ENCODE measurements at regions not wholly inside any gene's neighbourhood (a gene's known extent, or its start where the extent isn't known, plus 50 kb on each side); places are given as distances from the start of the nearest gene placed in this dataset.

DNA sequence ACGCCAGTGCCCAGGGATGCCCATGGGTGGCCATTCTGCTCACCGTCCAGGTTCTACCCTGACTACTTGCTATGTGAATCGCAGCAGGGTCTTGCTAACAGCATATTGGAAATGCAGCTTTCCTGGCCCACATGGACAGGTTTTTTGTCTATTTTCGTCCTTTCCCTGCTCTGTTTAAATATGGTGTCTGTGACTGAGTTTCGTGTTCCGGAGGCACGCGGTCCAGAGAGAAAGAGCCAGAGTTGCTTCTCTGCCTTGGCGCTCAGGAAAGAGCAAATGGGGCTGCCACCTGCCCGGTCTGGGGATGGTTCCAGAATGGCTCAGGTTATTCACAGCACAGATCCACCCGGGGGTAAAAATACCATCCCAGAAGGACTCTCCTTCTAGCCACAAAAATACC is 456.2 kb downstream of the BCL11A start:
- no peak overlapping the region for H3K9ac ChIP-seq (ENCODE audit: low read length)

DNA sequence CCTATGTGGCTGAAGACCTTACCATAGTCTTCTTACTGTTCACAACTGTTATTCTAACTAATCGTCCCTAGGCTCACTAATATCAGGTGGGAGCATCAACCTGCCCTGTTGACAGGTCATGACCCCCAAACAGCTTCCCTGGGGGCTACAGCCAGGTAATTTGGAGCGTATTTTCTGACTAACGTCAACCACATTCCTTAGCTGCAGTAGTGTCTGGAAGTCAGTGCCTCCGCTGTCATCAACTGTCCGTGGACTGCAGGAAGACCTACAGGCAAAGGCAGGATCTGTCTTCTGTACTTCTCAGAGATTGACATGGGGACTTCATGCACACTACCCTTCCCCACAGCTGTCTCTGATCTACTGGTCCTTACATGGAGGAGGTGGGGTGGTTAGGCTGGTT is 456.9 kb downstream of the BCL11A start:
- Histone ChIP-seq H3K9ac (ENCODE audit: low read length) (no peak overlapping the region), H2AFZ (ENCODE audit: low read depth, low read length, severe bottlenecking) (no peak overlapping the region), H3K4me2 (ENCODE audit: low read depth, low read length, poor library complexity, severe bottlenecking) (no peak overlapping the region), H3K9me2 (replicated peaks; ENCODE audit: insufficient read depth, low read length) (no peaks in the 10 kb centered on the region), H3K4me3 (ENCODE audit: insufficient read depth, low read length, poor library complexity, severe bottlenecking) (no peak overlapping the region), H3K27ac (ENCODE audit: low read depth, low read length) (no peak overlapping the region), H3K9me3 (ENCODE audit: insufficient read depth, low read length) (no peaks in the 10 kb centered on the region), H4K20me1 (ENCODE audit: low read depth, low read length) (no peaks in the 10 kb centered on the region), H3K27me3 (ENCODE audit: low read length) (no peaks in the 10 kb centered on the region), H3F3A (ENCODE audit: insufficient read depth) (no peaks in the 10 kb centered on the region), H3K79me2 (ENCODE audit: insufficient read depth, low read length) (no peaks in the 10 kb centered on the region), H3K36me3 (ENCODE audit: low read length) (no peaks in the 10 kb centered on the region)
- TF ChIP-seq EZH2phosphoT487 (conservative IDR thresholded peaks at IDR 0.05; ENCODE audit: low read length), result no peak
- TF ChIP-seq, protein P1, sequence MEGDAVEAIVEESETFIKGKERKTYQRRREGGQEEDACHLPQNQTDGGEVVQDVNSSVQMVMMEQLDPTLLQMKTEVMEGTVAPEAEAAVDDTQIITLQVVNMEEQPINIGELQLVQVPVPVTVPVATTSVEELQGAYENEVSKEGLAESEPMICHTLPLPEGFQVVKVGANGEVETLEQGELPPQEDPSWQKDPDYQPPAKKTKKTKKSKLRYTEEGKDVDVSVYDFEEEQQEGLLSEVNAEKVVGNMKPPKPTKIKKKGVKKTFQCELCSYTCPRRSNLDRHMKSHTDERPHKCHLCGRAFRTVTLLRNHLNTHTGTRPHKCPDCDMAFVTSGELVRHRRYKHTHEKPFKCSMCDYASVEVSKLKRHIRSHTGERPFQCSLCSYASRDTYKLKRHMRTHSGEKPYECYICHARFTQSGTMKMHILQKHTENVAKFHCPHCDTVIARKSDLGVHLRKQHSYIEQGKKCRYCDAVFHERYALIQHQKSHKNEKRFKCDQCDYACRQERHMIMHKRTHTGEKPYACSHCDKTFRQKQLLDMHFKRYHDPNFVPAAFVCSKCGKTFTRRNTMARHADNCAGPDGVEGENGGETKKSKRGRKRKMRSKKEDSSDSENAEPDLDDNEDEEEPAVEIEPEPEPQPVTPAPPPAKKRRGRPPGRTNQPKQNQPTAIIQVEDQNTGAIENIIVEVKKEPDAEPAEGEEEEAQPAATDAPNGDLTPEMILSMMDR (IDR thresholded peaks at IDR 0.05; ENCODE audit: insufficient read depth, low read length, poor library complexity, severe bottlenecking), result no peak

More for the DNA sequence above, 456.2 kb downstream of the BCL11A start:
- TF ChIP-seq EZH2phosphoT487 (conservative IDR thresholded peaks at IDR 0.05; ENCODE audit: low read length), result no peak
- TF ChIP-seq, protein P1 (IDR thresholded peaks at IDR 0.05; ENCODE audit: insufficient read depth, low read length, poor library complexity, severe bottlenecking), result no peak
- no peaks in the 10 kb centered on the region for H3K36me3 ChIP-seq (ENCODE audit: low read length)
- no peaks in the 10 kb centered on the region for H4K20me1 ChIP-seq (ENCODE audit: low read depth, low read length)
- no peak overlapping the region for H3K4me2 ChIP-seq (ENCODE audit: low read depth, low read length, poor library complexity, severe bottlenecking)
- H3F3A ChIP-seq (ENCODE audit: insufficient read depth), result no peaks in the 10 kb centered on the region
- H3K27ac ChIP-seq (ENCODE audit: low read depth, low read length), result no peak overlapping the region
- no peak overlapping the region for H2AFZ ChIP-seq (ENCODE audit: low read depth, low read length, severe bottlenecking)
- H3K4me3 ChIP-seq (ENCODE audit: insufficient read depth, low read length, poor library complexity, severe bottlenecking), result no peak overlapping the region
- no peaks in the 10 kb centered on the region for H3K9me3 ChIP-seq (ENCODE audit: insufficient read depth, low read length)
- H3K27me3 ChIP-seq (ENCODE audit: low read length), result no peaks in the 10 kb centered on the region
- H3K79me2 ChIP-seq (ENCODE audit: insufficient read depth, low read length), result no peaks in the 10 kb centered on the region
- no peaks in the 10 kb centered on the region for H3K9me2 ChIP-seq (replicated peaks; ENCODE audit: insufficient read depth, low read length)

DNA sequence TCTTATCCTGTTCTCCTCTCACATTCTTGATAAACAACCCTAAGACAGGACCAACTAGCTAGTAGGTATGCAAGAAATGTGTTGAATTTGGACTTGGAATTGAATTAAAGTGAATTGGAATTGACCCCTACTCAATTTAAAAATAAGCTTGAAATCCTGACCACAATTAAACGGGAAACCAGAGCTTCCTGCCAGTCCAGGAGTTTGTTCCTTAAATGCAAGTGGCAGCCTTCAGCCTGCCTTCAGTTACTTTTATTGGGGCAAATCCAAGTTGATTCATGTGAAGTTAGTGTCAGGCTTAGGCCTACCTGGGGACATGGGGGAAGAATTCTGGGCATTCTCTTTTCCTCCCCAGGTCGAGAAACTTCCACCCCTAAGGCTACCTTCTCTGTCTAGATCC is 457.6 kb downstream of the BCL11A start:
- Histone ChIP-seq H3K9me2 (replicated peaks; ENCODE audit: insufficient read depth, low read length) (no peaks in the 10 kb centered on the region), H3K4me3 (ENCODE audit: insufficient read depth, low read length, poor library complexity, severe bottlenecking) (no peak overlapping the region), H3K9ac (ENCODE audit: low read length) (no peak overlapping the region), H3K79me2 (ENCODE audit: insufficient read depth, low read length) (no peaks in the 10 kb centered on the region), H4K20me1 (ENCODE audit: low read depth, low read length) (no peaks in the 10 kb centered on the region), H3K4me2 (ENCODE audit: low read depth, low read length, poor library complexity, severe bottlenecking) (no peak overlapping the region), H3F3A (ENCODE audit: insufficient read depth) (no peaks in the 10 kb centered on the region), H3K9me3 (ENCODE audit: insufficient read depth, low read length) (no peaks in the 10 kb centered on the region), H3K36me3 (ENCODE audit: low read length) (no peaks in the 10 kb centered on the region), H3K27me3 (ENCODE audit: low read length) (no peaks in the 10 kb centered on the region), H3K27ac (ENCODE audit: low read depth, low read length) (no peak overlapping the region), H2AFZ (ENCODE audit: low read depth, low read length, severe bottlenecking) (no peak overlapping the region)
- no peak for TF ChIP-seq EZH2phosphoT487 (conservative IDR thresholded peaks at IDR 0.05; ENCODE audit: low read length)
- TF ChIP-seq, protein P1 (IDR thresholded peaks at IDR 0.05; ENCODE audit: insufficient read depth, low read length, poor library complexity, severe bottlenecking), result no peak
